ENCODE measurements at regions not wholly inside any gene's neighbourhood (a gene's known extent, or its start where the extent isn't known, plus 50 kb on each side); places are given as distances from the start of the nearest gene placed in this dataset.

DNA sequence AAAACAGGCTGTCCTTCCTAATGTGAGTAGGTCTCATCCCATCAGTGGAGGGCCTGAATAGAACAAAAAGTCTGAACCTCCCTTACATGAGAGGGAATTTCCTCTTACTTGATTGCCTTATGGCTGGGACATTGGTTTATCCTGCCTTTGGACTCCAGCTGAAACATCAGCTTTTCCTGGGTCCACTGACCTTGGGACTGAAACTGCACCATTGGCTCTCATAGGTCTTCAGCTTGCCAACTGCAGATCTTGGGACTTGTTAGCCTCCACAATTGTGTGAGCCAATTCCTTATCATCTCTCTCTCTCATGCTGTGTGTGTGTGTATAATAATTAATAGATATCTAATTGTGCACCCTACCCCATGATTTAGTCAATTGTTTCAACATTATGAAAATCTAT is 375.3 kb upstream of the DDI1 start:
- no peaks in the 10 kb centered on the region for H3K9me3 ChIP-seq (ENCODE audit: control insufficient read depth, low read length)
- no peaks in the 10 kb centered on the region for H3K36me3 ChIP-seq (ENCODE audit: control insufficient read depth, insufficient read depth, low read length)
- no peak overlapping the region for H3K4me3 ChIP-seq (ENCODE audit: extremely low read depth, insufficient read depth, low read length, poor library complexity, severe bottlenecking)
- H3K27ac ChIP-seq (ENCODE audit: low read depth, low read length, severe bottlenecking): no peak overlapping the region
- H3K4me1 ChIP-seq (ENCODE audit: control insufficient read depth, insufficient read depth, low read length, poor library complexity, severe bottlenecking): no peaks in the 10 kb centered on the region

DNA sequence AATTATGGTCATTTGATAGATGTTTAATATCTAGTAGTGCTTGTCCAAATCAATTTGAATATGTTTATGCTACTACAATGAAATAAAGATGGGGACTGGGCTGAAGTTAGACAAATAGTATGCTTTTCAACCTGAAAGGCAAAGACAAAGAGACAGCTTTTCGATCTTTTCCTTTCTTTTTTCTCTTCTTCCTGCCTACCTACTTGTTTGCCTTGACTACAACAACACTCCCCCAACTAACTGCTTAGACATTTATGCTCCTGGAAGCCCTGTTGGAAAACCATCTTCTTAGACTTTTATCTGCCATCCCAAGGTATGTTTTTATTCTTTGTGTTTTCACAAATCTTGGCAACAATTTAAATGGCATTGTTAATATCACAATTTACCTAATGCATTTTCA is 374.4 kb upstream of the DDI1 start:
- Histone ChIP-seq H3K36me3 (ENCODE audit: control insufficient read depth, insufficient read depth, low read length) (no peaks in the 10 kb centered on the region), H3K4me3 (ENCODE audit: extremely low read depth, insufficient read depth, low read length, poor library complexity, severe bottlenecking) (no peak overlapping the region), H3K4me1 (ENCODE audit: control insufficient read depth, insufficient read depth, low read length, poor library complexity, severe bottlenecking) (no peaks in the 10 kb centered on the region), H3K27ac (ENCODE audit: low read depth, low read length, severe bottlenecking) (no peak overlapping the region), H3K9me3 (ENCODE audit: control insufficient read depth, low read length) (no peaks in the 10 kb centered on the region)
- WGBS, 2 experiments (ENCODE audit: insufficient coverage in 2 of 2): 36 to 71% methylated on average over 1 of the region's 1 CpG

DNA sequence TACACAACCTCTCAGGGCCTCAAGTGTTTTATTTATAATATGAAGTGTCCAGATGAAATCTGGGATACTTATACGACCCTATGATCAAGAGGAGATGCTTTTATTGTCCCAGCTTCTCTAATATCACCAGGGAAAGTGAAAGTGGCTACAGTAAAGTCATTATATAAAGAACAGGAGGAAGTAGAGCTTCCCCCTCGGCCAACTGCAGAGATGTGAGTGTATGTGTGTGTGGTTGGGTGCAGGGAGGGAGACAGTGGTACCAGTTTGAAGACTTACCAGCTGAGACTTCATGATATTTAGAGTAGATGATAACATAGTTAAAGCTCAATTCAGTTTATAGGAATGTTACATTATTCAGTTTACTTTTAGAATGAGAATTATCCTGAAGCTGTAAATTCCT is 373.6 kb upstream of the DDI1 start:
- no peak overlapping the region for H3K4me3 ChIP-seq (ENCODE audit: extremely low read depth, insufficient read depth, low read length, poor library complexity, severe bottlenecking)
- H3K9me3 ChIP-seq (ENCODE audit: control insufficient read depth, low read length): no peaks in the 10 kb centered on the region
- H3K27ac ChIP-seq (ENCODE audit: low read depth, low read length, severe bottlenecking): no peak overlapping the region
- H3K36me3 ChIP-seq (ENCODE audit: control insufficient read depth, insufficient read depth, low read length): no peaks in the 10 kb centered on the region
- no peaks in the 10 kb centered on the region for H3K4me1 ChIP-seq (ENCODE audit: control insufficient read depth, insufficient read depth, low read length, poor library complexity, severe bottlenecking)
- 80 to 100% methylated on average over 1 of the region's 2 CpGs for WGBS, 2 experiments (ENCODE audit: insufficient coverage in 2 of 2)

DNA sequence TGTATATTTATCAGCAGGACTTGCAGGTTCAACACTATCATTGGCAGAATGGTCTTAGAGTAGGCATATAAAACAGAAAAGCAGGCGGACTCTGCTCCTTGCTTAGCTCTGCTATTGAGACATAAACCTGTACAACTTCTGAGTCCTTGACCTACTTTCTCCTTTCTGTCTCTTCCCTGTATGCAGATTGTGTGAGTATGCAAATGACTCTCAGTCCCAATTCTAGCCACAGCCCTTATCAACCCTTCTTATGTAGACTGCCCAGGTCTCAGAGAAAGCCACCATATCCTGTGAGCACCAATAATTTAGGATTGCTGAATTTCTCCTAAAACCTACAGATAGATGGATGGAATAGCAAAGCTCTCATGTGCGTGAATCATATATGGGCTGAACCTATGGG is 367.6 kb upstream of the DDI1 start:
- Histone ChIP-seq H3K9me3 (ENCODE audit: control insufficient read depth, low read length) (no peaks in the 10 kb centered on the region), H3K4me3 (ENCODE audit: extremely low read depth, insufficient read depth, low read length, poor library complexity, severe bottlenecking) (no peak overlapping the region)
- 90 to 92% methylated on average over 2 of the region's 2 CpGs for WGBS, 2 experiments (ENCODE audit: insufficient coverage in 2 of 2)

DNA sequence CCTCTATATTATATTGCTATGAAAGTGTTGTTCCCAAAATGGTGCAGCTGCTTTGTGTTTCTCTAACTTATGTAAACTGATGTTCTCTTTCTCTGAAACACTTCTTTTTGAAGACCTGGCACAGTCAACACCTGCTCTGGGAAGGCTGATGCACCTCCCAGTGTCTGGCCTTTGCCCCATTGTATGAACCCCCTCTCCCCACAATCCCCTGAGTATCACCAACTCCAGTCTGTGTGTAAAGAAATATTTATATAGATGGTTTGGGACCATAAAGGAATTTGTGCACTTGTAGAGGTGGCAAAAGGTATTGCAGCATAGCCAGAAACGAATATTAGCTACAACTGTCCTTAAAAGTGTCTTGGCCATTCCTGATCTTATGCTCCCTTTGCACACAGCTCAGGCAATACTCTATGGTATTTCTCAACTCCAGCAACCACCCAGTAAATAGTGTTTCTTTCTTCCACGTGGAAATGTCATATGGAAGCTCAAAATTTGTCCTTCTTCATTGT is 365.2 kb upstream of the DDI1 start:
- Histone ChIP-seq H3K4me3 (ENCODE audit: extremely low read depth, insufficient read depth, low read length, poor library complexity, severe bottlenecking) (no peak overlapping the region), H3K9me3 (ENCODE audit: control insufficient read depth, low read length) (no peaks in the 10 kb centered on the region), H3K36me3 (ENCODE audit: control insufficient read depth, insufficient read depth, low read length) (no peaks in the 10 kb centered on the region), H3K4me1 (ENCODE audit: control insufficient read depth, insufficient read depth, low read length, poor library complexity, severe bottlenecking) (no peaks in the 10 kb centered on the region), H3K27ac (ENCODE audit: low read depth, low read length, severe bottlenecking) (no peak overlapping the region)
- 67 to 86% methylated on average over 2 of the region's 2 CpGs for WGBS, 2 experiments (ENCODE audit: insufficient coverage in 2 of 2)

More for the DNA sequence above, 367.6 kb upstream of the DDI1 start:
- no peaks in the 10 kb centered on the region for H3K36me3 ChIP-seq (ENCODE audit: control insufficient read depth, insufficient read depth, low read length)
- H3K27ac ChIP-seq (ENCODE audit: low read depth, low read length, severe bottlenecking): no peak overlapping the region
- H3K4me1 ChIP-seq (ENCODE audit: control insufficient read depth, insufficient read depth, low read length, poor library complexity, severe bottlenecking): no peaks in the 10 kb centered on the region

DNA sequence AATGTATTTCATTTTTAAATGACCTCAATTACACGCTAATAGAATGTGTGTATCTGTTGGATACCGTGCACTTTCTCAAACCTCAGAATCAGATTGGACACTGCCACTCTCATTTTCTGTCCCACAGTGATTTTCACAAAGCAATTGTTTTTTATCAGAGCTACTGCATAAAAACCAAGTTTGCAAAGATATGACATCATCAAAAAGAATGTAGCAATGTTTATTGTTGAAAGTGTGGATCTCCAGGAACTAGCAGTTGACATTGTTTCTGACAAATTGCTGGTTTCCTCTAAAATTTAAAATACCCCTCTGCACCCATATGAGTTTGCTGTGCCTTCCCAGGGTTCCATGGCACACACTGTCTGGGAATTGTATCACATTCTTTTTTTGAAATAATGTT is 362.7 kb upstream of the DDI1 start:
- no CpG with 5 or more reads among the region's 2 CpGs for WGBS, 2 experiments (ENCODE audit: insufficient coverage in 2 of 2)
- H3K27ac ChIP-seq (ENCODE audit: low read depth, low read length, severe bottlenecking): no peak overlapping the region
- no peaks in the 10 kb centered on the region for H3K4me1 ChIP-seq (ENCODE audit: control insufficient read depth, insufficient read depth, low read length, poor library complexity, severe bottlenecking)

DNA sequence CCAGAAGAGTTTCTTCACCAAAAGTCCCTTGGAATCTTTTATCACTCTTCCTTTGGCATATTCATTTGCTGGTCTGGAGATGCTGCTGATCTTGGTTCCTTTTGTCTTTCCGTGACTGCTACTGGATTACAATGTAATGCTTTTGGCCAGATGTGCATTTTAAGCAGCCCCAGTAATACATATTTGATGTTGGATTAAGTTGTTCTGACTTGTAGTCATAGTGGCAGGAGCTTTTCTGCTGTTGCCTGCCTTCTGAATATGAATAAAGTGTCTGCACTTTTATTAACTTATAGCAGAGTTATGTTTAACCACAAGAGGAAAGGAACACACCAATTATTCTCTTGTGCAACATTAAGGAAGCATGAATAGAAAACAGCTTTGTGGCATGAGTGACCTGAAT is 360.0 kb upstream of the DDI1 start:
- Histone ChIP-seq H3K4me1 (ENCODE audit: control insufficient read depth, insufficient read depth, low read length, poor library complexity, severe bottlenecking) (no peaks in the 10 kb centered on the region), H3K9me3 (ENCODE audit: control insufficient read depth, low read length) (no peaks in the 10 kb centered on the region)
- WGBS, 2 experiments (ENCODE audit: insufficient coverage in 2 of 2): 83 to 100% methylated on average over 1 of the region's 1 CpG

More for the DNA sequence above, 362.7 kb upstream of the DDI1 start:
- no peaks in the 10 kb centered on the region for H3K36me3 ChIP-seq (ENCODE audit: control insufficient read depth, insufficient read depth, low read length)
- no peaks in the 10 kb centered on the region for H3K9me3 ChIP-seq (ENCODE audit: control insufficient read depth, low read length)
- H3K4me3 ChIP-seq (ENCODE audit: extremely low read depth, insufficient read depth, low read length, poor library complexity, severe bottlenecking): no peak overlapping the region

DNA sequence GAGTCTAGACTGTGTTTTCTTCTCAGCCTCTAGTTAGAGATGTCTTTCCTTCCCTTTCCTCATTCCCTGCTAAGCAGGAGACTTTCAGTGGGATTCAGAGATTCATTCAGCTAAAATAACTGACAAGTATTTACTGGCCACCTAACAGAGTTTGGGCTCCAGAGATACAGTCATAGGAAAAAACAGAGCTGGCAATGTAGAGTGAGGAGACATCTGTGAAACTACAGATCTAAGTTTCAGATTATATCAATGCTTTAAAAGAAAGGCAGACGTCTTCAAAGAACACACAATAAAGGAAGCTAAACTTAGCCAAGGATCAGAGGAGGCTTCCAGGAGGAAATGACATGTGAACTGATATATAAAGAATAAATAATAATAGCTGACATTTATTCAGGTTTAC is 355.6 kb upstream of the DDI1 start:
- WGBS, 2 experiments (ENCODE audit: insufficient coverage in 2 of 2): no CpG with 5 or more reads among the region's 1 CpG
- Histone ChIP-seq H3K9me3 (ENCODE audit: control insufficient read depth, low read length) (no peaks in the 10 kb centered on the region), H3K4me1 (ENCODE audit: control insufficient read depth, insufficient read depth, low read length, poor library complexity, severe bottlenecking) (peaks cover 5% of the 10 kb centered on the region), H3K27ac (ENCODE audit: low read depth, low read length, severe bottlenecking) (no peak overlapping the region), H3K36me3 (ENCODE audit: control insufficient read depth, insufficient read depth, low read length) (no peaks in the 10 kb centered on the region), H3K4me3 (ENCODE audit: extremely low read depth, insufficient read depth, low read length, poor library complexity, severe bottlenecking) (no peak overlapping the region)

More for the DNA sequence above, 360.0 kb upstream of the DDI1 start:
- no peak overlapping the region for H3K4me3 ChIP-seq (ENCODE audit: extremely low read depth, insufficient read depth, low read length, poor library complexity, severe bottlenecking)
- H3K36me3 ChIP-seq (ENCODE audit: control insufficient read depth, insufficient read depth, low read length): no peaks in the 10 kb centered on the region
- H3K27ac ChIP-seq (ENCODE audit: low read depth, low read length, severe bottlenecking): no peak overlapping the region

DNA sequence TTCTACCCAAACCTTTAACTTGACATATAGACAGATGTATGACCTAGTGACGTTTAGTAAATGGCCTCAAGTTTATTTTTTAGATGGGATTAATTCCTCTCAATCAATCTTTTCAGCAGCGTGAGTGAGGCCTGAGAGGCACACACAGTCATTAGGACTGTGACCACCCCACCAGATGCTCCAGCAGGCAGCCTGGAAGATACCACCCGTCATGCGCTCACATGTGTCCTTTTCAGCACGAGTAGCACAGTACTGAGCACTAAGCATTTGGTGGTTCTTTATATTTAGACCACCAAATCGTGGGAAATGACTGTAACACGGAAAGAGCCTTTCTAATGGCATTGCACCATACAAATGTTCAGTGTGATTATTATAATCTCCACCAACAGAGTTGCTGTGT is 354.6 kb upstream of the DDI1 start:
- H3K27ac ChIP-seq (ENCODE audit: low read depth, low read length, severe bottlenecking): no peak overlapping the region
- H3K36me3 ChIP-seq (ENCODE audit: control insufficient read depth, insufficient read depth, low read length): no peaks in the 10 kb centered on the region
- H3K9me3 ChIP-seq (ENCODE audit: control insufficient read depth, low read length): peaks cover 6% of the 10 kb centered on the region
- H3K4me3 ChIP-seq (ENCODE audit: extremely low read depth, insufficient read depth, low read length, poor library complexity, severe bottlenecking): no peak overlapping the region
- 72 to 83% methylated on average over 2 to 4 of the region's 7 CpGs for WGBS, 2 experiments (ENCODE audit: insufficient coverage in 2 of 2)
- H3K4me1 ChIP-seq (ENCODE audit: control insufficient read depth, insufficient read depth, low read length, poor library complexity, severe bottlenecking): peaks cover 5% of the 10 kb centered on the region

DNA sequence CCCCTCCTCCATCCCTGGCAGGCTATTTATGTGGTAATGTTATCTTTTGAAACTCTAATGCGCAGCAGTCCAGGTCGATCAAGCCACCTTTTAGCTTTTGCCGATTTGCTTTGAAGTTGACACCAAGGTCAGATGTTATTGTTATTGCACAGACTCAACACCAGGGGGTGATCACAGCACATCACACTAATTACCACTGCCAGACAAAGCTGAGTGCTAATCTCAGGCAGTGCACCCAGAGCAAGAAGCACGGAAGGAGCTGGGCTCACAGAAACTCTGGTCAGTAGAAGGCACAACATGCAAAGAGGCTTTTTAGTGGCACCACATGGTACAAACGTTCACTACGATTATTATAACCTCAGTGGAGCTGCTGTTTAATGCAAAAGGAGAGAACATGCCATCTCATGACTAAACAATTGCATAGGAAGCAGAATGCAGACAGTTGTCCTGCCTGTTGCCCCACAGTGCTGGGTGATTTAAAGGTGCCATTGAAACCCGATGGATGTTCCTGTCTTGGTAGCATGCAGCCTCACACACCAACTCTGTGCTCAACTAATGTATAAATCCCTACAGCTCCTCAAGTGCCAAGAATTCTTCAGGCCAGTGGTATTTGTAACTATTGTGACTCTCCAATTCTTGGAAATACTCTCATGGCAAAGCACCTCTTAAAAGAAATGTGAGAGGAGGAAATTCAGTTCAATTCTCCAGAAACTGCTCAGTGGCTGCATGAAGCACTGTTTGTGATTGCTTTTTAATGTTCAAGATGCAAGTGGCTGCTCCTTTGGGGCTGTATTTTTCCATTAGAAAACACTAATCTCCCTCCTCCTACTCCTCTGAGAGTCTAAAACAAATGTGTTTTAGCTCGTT is 353.9 kb upstream of the DDI1 start:
- Histone ChIP-seq H3K4me3 (ENCODE audit: extremely low read depth, insufficient read depth, low read length, poor library complexity, severe bottlenecking) (no peak overlapping the region), H3K36me3 (ENCODE audit: control insufficient read depth, insufficient read depth, low read length) (no peaks in the 10 kb centered on the region), H3K9me3 (ENCODE audit: control insufficient read depth, low read length) (peaks cover 8% of the 10 kb centered on the region), H3K4me1 (ENCODE audit: control insufficient read depth, insufficient read depth, low read length, poor library complexity, severe bottlenecking) (peaks cover 5% of the 10 kb centered on the region), H3K27ac (ENCODE audit: low read depth, low read length, severe bottlenecking) (no peak overlapping the region)
- WGBS, 2 experiments (ENCODE audit: insufficient coverage in 2 of 2): 0 to 22% methylated on average over 1 to 6 of the region's 8 CpGs

DNA sequence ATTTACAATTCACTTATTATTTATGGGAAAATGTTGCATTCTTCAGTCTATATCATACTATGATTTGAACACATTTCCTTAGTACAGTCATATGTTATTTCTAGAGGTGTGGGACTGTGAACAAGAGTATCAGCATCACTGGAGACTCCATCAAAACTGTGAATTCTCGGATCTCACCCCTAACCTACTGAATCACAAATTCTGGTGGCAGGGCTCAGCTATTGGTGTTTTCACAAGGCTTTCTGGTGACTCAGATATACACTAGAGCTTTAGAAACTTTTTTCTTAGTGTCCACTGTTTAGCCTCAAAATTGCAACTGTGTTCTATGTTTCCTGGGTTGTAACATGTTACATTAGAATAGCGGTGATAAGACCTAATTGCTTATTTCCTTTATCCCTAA is 352.9 kb upstream of the DDI1 start:
- Histone ChIP-seq H3K27ac (ENCODE audit: low read depth, low read length, severe bottlenecking) (no peak overlapping the region), H3K9me3 (ENCODE audit: control insufficient read depth, low read length) (peaks cover 8% of the 10 kb centered on the region), H3K4me1 (ENCODE audit: control insufficient read depth, insufficient read depth, low read length, poor library complexity, severe bottlenecking) (peaks cover 5% of the 10 kb centered on the region), H3K4me3 (ENCODE audit: extremely low read depth, insufficient read depth, low read length, poor library complexity, severe bottlenecking) (no peak overlapping the region), H3K36me3 (ENCODE audit: control insufficient read depth, insufficient read depth, low read length) (no peaks in the 10 kb centered on the region)
- WGBS, 2 experiments (ENCODE audit: insufficient coverage in 2 of 2): 100% methylated on average over 1 of the region's 2 CpGs; no CpG with 5 or more reads in 1 of the 2 experiments

Measured in mesodermal cell (in vitro differentiated cells).